GM13976 (cell line): ENCODE measurements at regions not wholly inside any gene's neighbourhood (a gene's known extent, or its start where the extent isn't known, plus 50 kb on each side); places are given as distances from the start of the nearest gene placed in this dataset.

Source experiments
- DNase-seq: peaks from one replicate; pipeline ENCODE4 v3.0.0; 2012; ENCODE audit warnings: low spot score
- in situ Hi-C: fragments of 300-500 bp; cut with MboI; formaldehyde crosslinking; loops from one replicate; pipeline ENCODE4 v1.12.0; 2022; ENCODE audit warnings: low sequenced_read_pairs, mixed read lengths, inconsistent platforms; ENCODE audit not compliant: unreplicated experiment
- TF ChIP-seq, protein P1 (sequence below): IDR thresholded peaks from 2 replicates; pipeline ENCODE4 v1.5.1; 2012; ENCODE audit warnings: borderline replicate concordance, mild to moderate bottlenecking; ENCODE audit not compliant: insufficient read depth; ENCODE audit errors: extremely low read depth, missing control alignments, control extremely low read depth

DNA sequence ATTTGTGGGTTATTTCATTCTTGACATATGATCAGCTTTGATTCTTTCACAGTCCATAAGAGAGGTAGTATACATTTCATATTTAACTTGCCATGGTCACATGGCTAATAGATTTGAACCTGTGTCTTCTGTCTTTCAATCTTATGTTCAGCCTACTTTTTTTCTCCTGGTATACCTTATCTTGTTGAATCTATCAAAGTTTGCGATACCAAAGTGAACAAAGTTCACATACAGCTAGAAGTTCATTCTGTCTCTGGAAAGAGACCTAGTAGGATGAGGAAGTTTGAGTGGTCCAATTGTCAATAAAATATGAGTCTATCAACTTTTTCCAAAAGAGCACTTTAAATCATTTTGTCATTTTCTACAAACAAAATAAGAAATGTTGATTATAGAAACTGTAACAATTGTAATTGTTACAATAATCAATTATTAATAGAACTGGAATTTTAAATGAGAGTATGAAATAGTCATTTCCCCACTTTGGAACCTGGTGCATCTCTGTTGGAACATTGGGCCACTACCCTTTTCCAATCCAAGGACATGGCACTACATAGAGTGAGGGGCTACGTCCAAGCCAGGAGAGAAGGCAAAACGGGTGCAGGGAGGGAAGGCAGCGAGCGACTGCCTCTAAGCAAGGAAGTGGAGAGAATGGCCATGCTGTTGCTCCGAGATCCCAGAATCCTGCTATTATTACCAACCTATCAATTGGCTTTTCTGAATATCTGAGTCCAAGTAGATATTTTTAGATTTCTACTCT, 194.2 kb upstream of the FOXQ1 start:
- in situ Hi-C loops, result no loop called here
- TF ChIP-seq, protein P1, sequence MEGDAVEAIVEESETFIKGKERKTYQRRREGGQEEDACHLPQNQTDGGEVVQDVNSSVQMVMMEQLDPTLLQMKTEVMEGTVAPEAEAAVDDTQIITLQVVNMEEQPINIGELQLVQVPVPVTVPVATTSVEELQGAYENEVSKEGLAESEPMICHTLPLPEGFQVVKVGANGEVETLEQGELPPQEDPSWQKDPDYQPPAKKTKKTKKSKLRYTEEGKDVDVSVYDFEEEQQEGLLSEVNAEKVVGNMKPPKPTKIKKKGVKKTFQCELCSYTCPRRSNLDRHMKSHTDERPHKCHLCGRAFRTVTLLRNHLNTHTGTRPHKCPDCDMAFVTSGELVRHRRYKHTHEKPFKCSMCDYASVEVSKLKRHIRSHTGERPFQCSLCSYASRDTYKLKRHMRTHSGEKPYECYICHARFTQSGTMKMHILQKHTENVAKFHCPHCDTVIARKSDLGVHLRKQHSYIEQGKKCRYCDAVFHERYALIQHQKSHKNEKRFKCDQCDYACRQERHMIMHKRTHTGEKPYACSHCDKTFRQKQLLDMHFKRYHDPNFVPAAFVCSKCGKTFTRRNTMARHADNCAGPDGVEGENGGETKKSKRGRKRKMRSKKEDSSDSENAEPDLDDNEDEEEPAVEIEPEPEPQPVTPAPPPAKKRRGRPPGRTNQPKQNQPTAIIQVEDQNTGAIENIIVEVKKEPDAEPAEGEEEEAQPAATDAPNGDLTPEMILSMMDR, result no peak
- no peak for DNase-seq

- TF ChIP-seq, protein P1, result no peak
- in situ Hi-C loops, result no loop called here
- no peak for DNase-seq
These were observed 195.7 kb upstream of the FOXQ1 start for GRCh38 chr6:1116149-1116548.

GRCh38 chr6:1113916-1114540, 197.9 kb upstream of the FOXQ1 start:
- TF ChIP-seq, protein P1, result no peak
- in situ Hi-C loops, result no loop called here
- DNase-seq, result no peak

DNA sequence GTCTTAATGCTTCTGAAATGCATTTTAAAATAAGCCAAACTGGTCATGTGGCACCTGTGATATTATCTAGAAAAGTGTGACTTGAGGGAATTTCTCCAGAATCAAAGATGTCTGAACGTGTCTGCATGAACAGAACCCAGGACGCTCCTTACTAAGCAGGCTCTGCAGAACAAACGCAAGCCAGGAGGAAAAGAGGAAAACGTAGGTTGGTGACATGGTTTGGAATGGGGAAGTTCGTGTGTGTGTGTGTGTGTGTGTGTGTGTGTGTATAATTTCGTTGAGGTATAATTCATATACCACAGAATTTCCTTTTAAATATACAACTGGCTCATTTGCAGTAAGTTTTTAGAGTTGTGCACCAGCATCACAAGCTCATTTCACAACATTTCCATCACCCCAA, 200.5 kb upstream of the FOXQ1 start:
- in situ Hi-C loops, result no loop called here
- no peak for DNase-seq
- TF ChIP-seq, protein P1, result no peak

DNA sequence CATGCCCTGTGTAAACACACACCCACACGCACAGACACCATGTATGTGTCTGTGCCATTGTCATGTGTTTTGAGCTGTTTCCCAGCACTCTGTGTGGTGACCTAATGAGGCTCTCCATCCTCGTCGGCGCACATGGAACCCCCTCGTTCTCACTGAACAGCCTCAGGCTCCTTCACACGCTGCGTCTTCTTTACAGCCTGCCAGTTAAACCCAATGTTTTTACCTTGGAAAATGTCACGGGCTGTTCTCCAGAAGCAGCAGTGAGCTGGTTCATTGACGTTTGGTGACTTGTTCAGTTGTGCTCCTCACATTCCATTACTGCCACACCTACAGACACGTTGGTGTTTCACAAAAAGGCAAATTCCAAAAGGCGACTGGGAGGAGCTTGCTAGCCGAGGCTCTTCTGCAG, 201.0 kb upstream of the FOXQ1 start:
- TF ChIP-seq, protein P1, result no peak
- in situ Hi-C loops, result no loop called here
- DNase-seq, result no peak

- TF ChIP-seq, protein P1, result no peak
- in situ Hi-C loops, result no loop called here
- no peak for DNase-seq
These were observed 201.7 kb upstream of the FOXQ1 start for GRCh38 chr6:1110164-1110563.

DNA sequence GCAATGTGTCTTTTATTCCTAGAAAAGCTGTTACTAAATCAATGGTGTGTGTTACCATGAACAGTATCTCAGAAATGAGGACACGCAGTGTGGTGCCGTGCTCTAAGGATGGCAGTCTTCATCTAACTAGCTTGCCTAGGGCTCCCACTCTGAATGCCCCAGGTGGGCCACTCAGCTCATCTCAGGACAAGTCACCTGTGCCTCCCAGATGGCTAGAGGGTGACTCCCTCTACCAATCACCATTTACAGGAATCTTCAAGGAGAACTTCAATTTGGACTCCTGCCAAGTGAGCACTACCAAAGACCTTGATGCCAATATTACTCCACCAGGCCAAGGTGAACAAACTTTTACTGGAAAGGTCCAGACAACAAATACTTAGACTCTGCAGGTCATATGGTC, 202.8 kb upstream of the FOXQ1 start:
- DNase-seq, result no peak
- in situ Hi-C loops, result no loop called here
- TF ChIP-seq, protein P1, result no peak
